HUES64 (cell line): ENCODE measurements at regions not wholly inside any gene's neighbourhood (a gene's known extent, or its start where the extent isn't known, plus 50 kb on each side); places are given as distances from the start of the nearest gene placed in this dataset.
"Not testable (repeated sequence)": the region's sequence is repeated elsewhere in the genome, so short reads cannot be mapped to it uniquely, and the experiment has no call there.

Experiments used
- H3K27ac ChIP-seq: 2 replicates; pipeline ENCODE4 v1.7.0; 2013; ENCODE audit warnings: low read depth, low read length, inconsistent platforms
- H3K27me3 ChIP-seq: 2 replicates; pipeline ENCODE4 v1.6.1; 2013; ENCODE audit warnings: mild to moderate bottlenecking, low read length; ENCODE audit not compliant: insufficient read depth
- H3K36me3 ChIP-seq: 2 replicates; pipeline ENCODE4 v1.6.1; 2013; ENCODE audit warnings: mild to moderate bottlenecking, low read length; ENCODE audit not compliant: insufficient read depth
- H3K4me1 ChIP-seq: 2 replicates; pipeline ENCODE4 v1.6.1; 2013; ENCODE audit warnings: mild to moderate bottlenecking, low read length, moderate library complexity; ENCODE audit not compliant: insufficient read depth
- H3K4me3 ChIP-seq: 2 replicates; pipeline ENCODE4 v1.5.1; 2013; ENCODE audit warnings: mild to moderate bottlenecking, low read length, moderate library complexity
- H3K9ac ChIP-seq: 2 replicates; pipeline ENCODE4 v1.6.1; 2013; ENCODE audit warnings: mild to moderate bottlenecking, low read depth, low read length
- H3K9me3 ChIP-seq: 2 replicates; pipeline ENCODE4 v1.6.1; 2013; ENCODE audit warnings: low read depth, low read length; ENCODE audit not compliant: insufficient read depth
- WGBS: fragments of 150-250, 120-280 bp; methylation state at CpG from one replicate; pipeline ENCODE4 v1.1.7; 2013; ENCODE audit warnings: missing lambda C conversion rate; 5-methylcytosine and 5-hydroxymethylcytosine counted together

GRCh38 chr11:134955970-134956369 lies 543.9 kb upstream of the B3GAT1 start:
- not testable (repeated sequence) for H3K4me3 ChIP-seq, H3K9ac ChIP-seq, H3K9me3 ChIP-seq, H3K36me3 ChIP-seq, H3K27ac ChIP-seq, H3K4me1 ChIP-seq, H3K27me3 ChIP-seq
- WGBS, result 92% methylated on average over 4 of the region's 4 CpGs

DNA sequence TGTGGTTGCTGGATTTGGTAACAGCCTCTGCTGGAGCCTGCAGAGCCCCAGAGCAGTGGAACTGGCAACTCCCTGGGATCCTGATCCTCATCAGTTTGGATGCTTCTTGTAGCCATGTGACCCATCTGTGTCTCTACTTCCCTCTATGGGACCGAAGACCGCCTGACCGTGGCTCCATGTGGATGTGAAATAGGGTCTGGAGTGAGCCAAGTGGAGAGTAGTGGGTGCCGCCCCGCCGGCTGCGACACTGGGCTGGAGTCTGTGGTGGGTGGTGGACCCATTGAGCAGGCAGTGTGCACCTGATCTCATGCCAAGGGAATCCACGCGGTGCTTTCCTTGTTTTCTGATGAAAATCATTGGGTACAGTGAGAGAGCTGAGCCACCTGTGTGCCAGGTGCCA lies 543.2 kb upstream of the B3GAT1 start:
- 93% methylated on average over 9 of the region's 9 CpGs for WGBS
- Histone ChIP-seq H3K4me1 (peaks cover 11% of the 10 kb centered on the region; the same call in 1 of the 2 replicates), H3K9ac (no peak overlapping the region), H3K27me3 (no peaks in the 10 kb centered on the region; the same call in 1 of the 2 replicates), H3K9me3 (no peaks in the 10 kb centered on the region), H3K27ac (no peak overlapping the region), H3K36me3 (no peaks in the 10 kb centered on the region), H3K4me3 (no peak overlapping the region)

- not testable (repeated sequence) for H3K9me3 ChIP-seq, H3K4me3 ChIP-seq, H3K27ac ChIP-seq, H3K27me3 ChIP-seq, H3K9ac ChIP-seq, H3K36me3 ChIP-seq
- 93% methylated on average over 4 of the region's 4 CpGs for WGBS
- H3K4me1 ChIP-seq, result peaks cover 11% of the 10 kb centered on the region; the same call in 1 of the 2 replicates
Measured at GRCh38 chr11:134954456-134954855, 542.4 kb upstream of the B3GAT1 start.

GRCh38 chr11:134953417-134953970 lies 541.5 kb upstream of the B3GAT1 start:
- not testable (repeated sequence) for H3K9ac ChIP-seq
- 87% methylated on average over 2 of the region's 2 CpGs for WGBS

DNA sequence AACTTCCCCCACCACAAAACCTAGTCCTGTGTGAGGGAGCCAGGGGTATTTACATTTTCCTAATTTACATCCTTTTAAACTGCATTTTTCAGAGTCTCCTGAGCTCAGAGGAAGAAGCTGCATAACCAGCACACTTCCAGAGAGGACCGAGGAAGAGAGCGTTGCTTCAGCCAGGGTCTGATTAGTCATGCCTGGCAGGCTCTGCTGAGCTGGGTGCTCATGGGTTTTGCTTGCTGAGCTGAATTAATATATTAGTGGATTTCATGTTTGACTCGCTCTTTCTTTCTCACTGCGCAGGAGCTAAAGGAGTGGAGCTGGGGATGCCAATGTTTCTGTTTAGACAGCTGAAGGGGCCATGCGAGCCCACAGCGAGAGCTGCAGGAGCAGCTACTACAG lies 539.3 kb upstream of the B3GAT1 start:
- WGBS, result 74% methylated on average over 6 of the region's 6 CpGs
- H3K9me3 ChIP-seq, result no peaks in the 10 kb centered on the region
- no peaks in the 10 kb centered on the region for H3K36me3 ChIP-seq
- H3K9ac ChIP-seq, result no peak overlapping the region
- H3K27ac ChIP-seq, result no peak overlapping the region
- H3K4me3 ChIP-seq, result no peak overlapping the region
- no peaks in the 10 kb centered on the region for H3K27me3 ChIP-seq
- H3K4me1 ChIP-seq, result peaks cover 11% of the 10 kb centered on the region; the same call in 1 of the 2 replicates

More at GRCh38 chr11:134953417-134953970, 541.5 kb upstream of the B3GAT1 start:
- H3K27ac ChIP-seq, H3K27me3 ChIP-seq, H3K4me3 ChIP-seq, H3K36me3 ChIP-seq, H3K9me3 ChIP-seq: not testable (repeated sequence)
- H3K4me1 ChIP-seq, result peaks cover 11% of the 10 kb centered on the region; the same call in 1 of the 2 replicates

DNA sequence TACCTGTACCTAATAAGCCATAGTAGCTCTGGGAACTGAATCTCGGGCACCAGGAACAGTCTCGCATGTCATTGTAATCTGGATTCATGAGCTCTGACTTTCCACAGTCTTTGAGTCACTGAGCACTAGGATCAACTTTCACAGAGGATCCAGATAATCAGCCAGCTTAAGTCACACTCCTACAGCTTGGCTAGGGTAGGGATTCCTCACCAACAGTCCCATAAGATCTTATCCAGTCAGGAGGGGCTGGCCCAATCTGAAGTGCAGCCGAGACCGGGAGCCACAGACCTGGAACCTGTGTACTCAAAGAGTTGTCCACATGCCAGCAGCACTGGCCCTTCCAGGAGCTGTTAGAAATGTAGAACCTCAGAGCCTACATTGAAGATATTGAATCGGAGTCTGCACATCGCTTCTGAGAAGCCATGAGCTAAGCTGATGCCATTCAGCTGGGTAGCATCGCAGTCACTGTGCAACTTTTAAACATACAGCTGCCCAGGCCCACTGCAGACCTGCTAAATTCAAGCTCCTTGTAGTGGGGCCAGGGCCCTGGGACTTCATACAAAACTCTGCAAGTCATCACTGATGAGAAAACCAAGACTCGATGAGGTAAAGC lies 538.8 kb upstream of the B3GAT1 start:
- Histone ChIP-seq H3K4me1 (peaks cover 11% of the 10 kb centered on the region; the same call in 1 of the 2 replicates), H3K4me3 (no peak overlapping the region), H3K27me3 (no peaks in the 10 kb centered on the region), H3K36me3 (no peaks in the 10 kb centered on the region), H3K9ac (no peak overlapping the region), H3K9me3 (no peaks in the 10 kb centered on the region), H3K27ac (no peak overlapping the region)
- 82% methylated on average over 7 of the region's 8 CpGs for WGBS

GRCh38 chr11:134949121-134950090 lies 537.4 kb upstream of the B3GAT1 start:
- Histone ChIP-seq H3K27ac (no peak overlapping the region), H3K9ac (no peak overlapping the region), H3K36me3 (no peaks in the 10 kb centered on the region), H3K4me1 (peaks cover 11% of the 10 kb centered on the region; the same call in 1 of the 2 replicates), H3K27me3 (no peaks in the 10 kb centered on the region), H3K9me3 (no peaks in the 10 kb centered on the region), H3K4me3 (no peak overlapping the region)
- 93% methylated on average over 11 of the region's 11 CpGs for WGBS

DNA sequence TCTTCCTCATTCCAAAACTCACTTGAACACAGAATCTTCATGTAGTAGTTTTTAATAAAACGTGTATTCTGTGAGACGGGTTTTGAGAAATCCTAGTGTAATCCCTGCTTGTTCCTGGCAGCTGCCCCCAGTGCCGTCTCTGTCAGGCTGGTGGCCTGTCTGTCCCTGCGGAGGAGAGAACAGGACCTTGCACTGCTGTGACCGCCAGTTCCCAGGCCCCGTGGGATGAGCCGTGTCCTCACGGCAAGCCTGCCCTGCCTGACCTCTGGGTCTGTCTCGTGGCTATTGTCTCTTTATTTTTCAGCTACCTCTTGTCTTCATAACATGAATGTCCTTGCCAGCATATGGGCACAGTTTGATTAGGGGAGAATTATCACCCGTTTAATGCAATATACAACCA lies 535.5 kb upstream of the B3GAT1 start:
- H3K9ac ChIP-seq, result no peak overlapping the region
- peaks cover 18% of the 10 kb centered on the region; the same call in 1 of the 2 replicates for H3K4me1 ChIP-seq
- WGBS, result 95% methylated on average over 10 of the region's 10 CpGs
- H3K36me3 ChIP-seq, result no peaks in the 10 kb centered on the region
- no peak overlapping the region for H3K27ac ChIP-seq
- no peaks in the 10 kb centered on the region for H3K9me3 ChIP-seq
- H3K4me3 ChIP-seq, result no peak overlapping the region
- H3K27me3 ChIP-seq, result no peaks in the 10 kb centered on the region

DNA sequence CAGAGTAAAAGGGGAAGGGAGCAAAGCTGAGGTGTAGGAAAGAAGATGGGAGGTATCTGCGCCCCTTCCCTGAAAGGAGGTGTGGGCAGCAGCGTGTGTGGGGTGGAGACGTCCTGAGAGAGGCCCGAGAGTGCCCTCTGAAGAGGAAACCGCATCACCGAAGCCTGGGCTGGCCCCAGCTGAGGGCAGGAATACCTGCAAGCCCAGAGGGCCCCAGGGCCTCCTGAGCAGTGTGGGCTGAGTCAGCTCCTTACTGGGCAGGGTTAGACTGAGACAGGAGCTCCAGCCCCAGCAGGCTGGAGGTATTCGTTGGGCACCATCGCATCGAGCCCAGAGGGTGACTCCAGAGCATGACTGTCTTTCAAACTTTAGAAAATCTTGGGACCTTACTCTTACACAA lies 534.0 kb upstream of the B3GAT1 start:
- 79% methylated on average over 9 of the region's 9 CpGs for WGBS
- H3K9me3 ChIP-seq, result no peaks in the 10 kb centered on the region

DNA sequence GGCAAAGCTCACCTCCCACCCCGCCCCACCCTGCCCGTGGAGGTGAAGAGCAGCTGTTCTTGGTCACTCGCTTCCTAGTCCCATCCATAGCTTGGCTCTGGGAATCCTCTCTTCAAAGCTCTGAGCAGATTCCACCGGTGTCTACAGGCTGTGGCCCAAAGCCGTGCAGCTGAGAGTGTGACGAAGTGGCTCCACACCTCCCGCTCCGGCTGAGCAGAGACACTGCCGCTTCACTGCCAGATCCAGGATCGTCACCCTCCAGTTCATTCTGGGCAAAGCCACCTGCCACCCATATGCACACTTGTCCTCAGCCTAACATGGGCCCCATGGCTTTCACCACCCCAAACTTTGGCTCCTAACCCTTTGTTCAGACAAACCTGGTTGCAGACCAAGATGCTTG lies 532.9 kb upstream of the B3GAT1 start:
- H3K36me3 ChIP-seq, result no peaks in the 10 kb centered on the region
- H3K27me3 ChIP-seq, result no peaks in the 10 kb centered on the region
- no peak overlapping the region for H3K27ac ChIP-seq
- no peak overlapping the region for H3K9ac ChIP-seq
- 95% methylated on average over 10 of the region's 10 CpGs for WGBS
- peaks cover 20% of the 10 kb centered on the region for H3K4me1 ChIP-seq
- H3K4me3 ChIP-seq, result no peak overlapping the region
- no peaks in the 10 kb centered on the region for H3K9me3 ChIP-seq

More for the DNA sequence above, 534.0 kb upstream of the B3GAT1 start:
- no peak overlapping the region for H3K27ac ChIP-seq
- peaks cover 17% of the 10 kb centered on the region; the same call in 1 of the 2 replicates for H3K4me1 ChIP-seq
- no peak overlapping the region for H3K4me3 ChIP-seq
- no peaks in the 10 kb centered on the region for H3K27me3 ChIP-seq
- H3K9ac ChIP-seq, result no peak overlapping the region
- no peaks in the 10 kb centered on the region for H3K36me3 ChIP-seq

DNA sequence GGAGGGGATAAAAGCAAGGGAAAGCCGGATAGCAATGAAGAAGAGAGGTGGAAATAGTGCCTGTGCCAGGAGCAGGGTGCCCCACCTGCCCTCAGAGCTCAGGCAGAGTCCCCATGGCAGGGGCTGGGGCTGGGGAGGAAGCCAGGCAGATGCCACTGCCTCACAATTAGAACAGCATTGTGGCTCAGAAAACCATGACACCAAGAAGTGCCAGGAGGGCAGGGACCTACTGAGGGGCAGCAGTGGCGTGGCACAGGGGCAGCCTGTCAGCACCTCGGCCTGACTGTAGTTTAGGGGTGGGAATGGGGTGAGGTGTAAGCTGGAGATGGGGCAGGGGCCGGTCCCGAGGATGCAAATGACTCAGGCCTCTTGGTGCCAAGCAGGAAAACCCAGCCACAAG lies 532.1 kb upstream of the B3GAT1 start:
- Histone ChIP-seq H3K9ac (no peak overlapping the region), H3K27me3 (no peaks in the 10 kb centered on the region), H3K9me3 (no peaks in the 10 kb centered on the region), H3K27ac (no peak overlapping the region), H3K4me1 (peaks cover 26% of the 10 kb centered on the region), H3K36me3 (no peaks in the 10 kb centered on the region), H3K4me3 (no peak overlapping the region)
- WGBS, result 86% methylated on average over 5 of the region's 5 CpGs
